IPS-18c (cell line): ENCODE measurements at regions not wholly inside any gene's neighbourhood (a gene's known extent, or its start where the extent isn't known, plus 50 kb on each side); places are given as distances from the start of the nearest gene placed in this dataset.

Experiments used
- H3K4me3 ChIP-seq: 2 replicates; pipeline ENCODE4 v1.7.0; 2013; ENCODE audit warnings: low read depth, mild to moderate bottlenecking, low read length, moderate library complexity; ENCODE audit not compliant: insufficient read depth
- H3K9me3 ChIP-seq: one replicate; pipeline ENCODE4 v1.6.1; 2013; ENCODE audit warnings: mild to moderate bottlenecking, low read length, moderate library complexity; ENCODE audit not compliant: control insufficient read depth, insufficient read depth

DNA sequence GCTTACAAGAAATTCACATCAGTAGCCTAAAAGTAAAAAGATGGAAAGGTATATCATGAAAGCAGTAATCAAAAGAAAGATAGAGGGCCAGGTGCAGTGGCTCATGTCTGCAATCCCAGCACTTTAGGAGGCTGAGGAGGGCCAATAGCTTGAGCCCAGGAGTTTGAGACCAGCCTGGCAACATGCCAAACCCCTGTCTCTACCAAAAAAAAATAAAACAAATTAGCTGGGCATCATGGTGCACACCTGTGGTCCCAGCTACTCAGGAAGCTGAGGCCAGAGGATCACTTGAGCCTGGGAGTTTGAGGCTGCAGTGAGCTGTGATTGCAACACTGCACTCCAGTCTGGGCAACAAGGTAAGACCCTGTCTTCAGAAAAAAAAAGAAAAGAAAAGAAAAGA lies 55.5 kb downstream of the GSPT2 start:
- Histone ChIP-seq H3K9me3 (peaks cover 2% of the 10 kb centered on the region), H3K4me3 (no peak overlapping the region)

- H3K9me3 ChIP-seq, result peaks cover 2% of the 10 kb centered on the region
- H3K4me3 ChIP-seq, result peak overlapping the region; percentile 84
Observed at GRCh38 chrX:51802917-51803688, 59.9 kb downstream of the GSPT2 start.

- Histone ChIP-seq H3K9me3 (peaks cover 2% of the 10 kb centered on the region), H3K4me3 (no peak overlapping the region)
Observed at GRCh38 chrX:51803833-51804232, 60.6 kb downstream of the GSPT2 start.

- H3K4me3 ChIP-seq, result no peak overlapping the region
- peaks cover 2% of the 10 kb centered on the region for H3K9me3 ChIP-seq
Observed at GRCh38 chrX:51804741-51805140, 61.5 kb downstream of the GSPT2 start.

DNA sequence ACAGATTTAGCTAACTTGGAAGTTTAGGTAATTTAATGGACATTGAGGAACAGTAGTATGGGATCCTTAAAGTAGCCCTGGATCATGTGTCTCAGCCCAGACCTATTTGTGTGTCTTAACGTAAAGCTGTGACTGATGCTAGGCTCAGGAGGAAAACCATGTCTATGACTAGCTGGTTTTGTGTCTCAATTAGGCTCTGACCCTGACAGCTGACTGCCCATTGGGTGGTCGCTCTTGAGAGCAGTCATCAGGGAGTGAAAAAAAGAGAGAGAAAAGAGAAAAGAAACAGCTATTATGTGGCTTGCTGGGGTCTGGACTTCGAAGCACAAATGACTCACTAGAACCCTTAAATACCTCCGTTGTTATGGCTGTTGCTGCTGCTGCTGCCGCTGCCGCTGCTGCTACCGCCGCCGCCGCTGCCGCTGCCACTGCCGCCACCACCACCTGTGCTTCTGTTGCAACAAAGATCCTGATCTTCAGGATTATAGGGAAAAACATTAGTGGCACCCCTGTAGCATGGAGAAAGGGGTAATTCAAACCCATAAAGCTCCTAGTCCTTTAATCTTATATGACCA lies 70.7 kb downstream of the GSPT2 start:
- Histone ChIP-seq H3K9me3 (no peaks in the 10 kb centered on the region), H3K4me3 (no peak overlapping the region)

GRCh38 chrX:51824061-51824460 lies 69.4 kb upstream of the MAGED1 start:
- Histone ChIP-seq H3K4me3 (no peak overlapping the region), H3K9me3 (no peaks in the 10 kb centered on the region)

- Histone ChIP-seq H3K4me3 (no peak overlapping the region), H3K9me3 (no peaks in the 10 kb centered on the region)
Observed at GRCh38 chrX:51825436-51825835, 68.0 kb upstream of the MAGED1 start.

GRCh38 chrX:51834076-51834475 lies 59.3 kb upstream of the MAGED1 start:
- H3K4me3 ChIP-seq, result no peak overlapping the region

DNA sequence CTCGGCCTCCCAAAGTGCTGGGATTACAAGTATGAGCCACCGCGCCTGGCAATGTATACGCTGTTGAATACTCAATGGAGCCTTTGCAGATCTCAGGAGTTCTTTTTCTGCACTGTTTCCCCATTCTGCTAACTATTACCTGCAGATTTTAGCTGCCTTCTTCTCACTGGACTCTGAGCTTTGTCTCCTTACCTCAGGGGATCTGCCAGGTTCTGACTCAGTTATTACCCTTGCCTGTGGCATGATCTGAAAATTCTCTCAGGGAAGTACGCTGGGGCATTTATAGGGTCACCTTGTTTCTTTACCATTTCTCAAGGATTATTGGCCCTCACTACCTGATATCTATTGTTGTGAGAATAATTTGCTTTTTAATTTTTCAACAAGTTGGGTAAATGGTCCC lies 56.6 kb upstream of the MAGED1 start:
- Histone ChIP-seq H3K9me3 (peaks cover 4% of the 10 kb centered on the region), H3K4me3 (no peak overlapping the region)

More at GRCh38 chrX:51834076-51834475, 59.3 kb upstream of the MAGED1 start:
- peaks cover 4% of the 10 kb centered on the region for H3K9me3 ChIP-seq

DNA sequence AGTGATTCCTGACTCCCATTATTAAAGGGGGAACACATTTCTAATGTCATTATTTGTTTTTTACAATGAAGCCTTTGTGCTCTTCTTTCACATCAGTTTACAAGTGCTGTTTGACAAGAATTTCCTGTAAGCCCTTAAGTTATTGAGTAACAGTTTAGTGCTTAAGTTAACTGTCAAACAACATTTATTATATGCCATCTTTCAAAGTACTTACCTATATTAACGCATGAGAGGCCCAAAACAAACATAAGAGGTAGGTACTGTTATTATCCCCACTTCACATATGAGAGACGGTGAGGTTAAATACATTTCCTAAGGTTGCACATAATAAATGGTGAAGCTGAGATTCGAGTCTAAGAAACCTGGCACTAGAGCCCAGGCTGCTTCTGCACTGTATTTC lies 56.0 kb upstream of the MAGED1 start:
- Histone ChIP-seq H3K4me3 (no peak overlapping the region), H3K9me3 (peaks cover 4% of the 10 kb centered on the region)

GRCh38 chrX:51837921-51838320 lies 55.5 kb upstream of the MAGED1 start:
- Histone ChIP-seq H3K9me3 (peaks cover 2% of the 10 kb centered on the region), H3K4me3 (no peak overlapping the region)
